Endodermal cell (in vitro differentiated cells): ENCODE measurements at regions not wholly inside any gene's neighbourhood (a gene's known extent, or its start where the extent isn't known, plus 50 kb on each side); places are given as distances from the start of the nearest gene placed in this dataset.

Experiments used
- DNase-seq: peaks from one replicate; pipeline ENCODE4 v3.0.0-alpha.2; 2017
- H3K27ac ChIP-seq: 2 replicates; pipeline ENCODE4 v1.5.1; 2013; ENCODE audit warnings: mild to moderate bottlenecking, low read depth, low read length, moderate library complexity
- H3K27me3 ChIP-seq: 2 replicates; pipeline ENCODE4 v1.6.1; 2013; ENCODE audit warnings: mild to moderate bottlenecking, low read length, moderate library complexity; ENCODE audit not compliant: insufficient read depth, control insufficient read depth, poor library complexity, severe bottlenecking
- H3K36me3 ChIP-seq: 2 replicates; pipeline ENCODE4 v1.7.0; 2013; ENCODE audit warnings: mild to moderate bottlenecking, low read length, moderate library complexity; ENCODE audit not compliant: control insufficient read depth, insufficient read depth
- H3K4me1 ChIP-seq: one replicate; pipeline ENCODE4 v1.7.0; 2013; ENCODE audit warnings: low read length; ENCODE audit not compliant: control insufficient read depth, insufficient read depth
- H3K4me3 ChIP-seq: 2 replicates; pipeline ENCODE4 v1.5.1; 2013; ENCODE audit warnings: mild to moderate bottlenecking, low read length, moderate library complexity
- H3K9ac ChIP-seq: 2 replicates; pipeline ENCODE4 v1.6.1; 2013; ENCODE audit warnings: mild to moderate bottlenecking, low read length, moderate library complexity; ENCODE audit not compliant: poor library complexity, severe bottlenecking; ENCODE audit errors: extremely low read depth
- H3K9me3 ChIP-seq: 2 replicates; pipeline ENCODE4 v1.6.1; 2013; ENCODE audit warnings: mild to moderate bottlenecking, low read length, moderate library complexity; ENCODE audit not compliant: control insufficient read depth
- H3K27ac Mint-ChIP-seq: 2 replicates; pipeline ENCODE4 v1.8.0; 2020; ENCODE audit warnings: mixed read lengths
- H3K27me3 Mint-ChIP-seq: 2 replicates; pipeline ENCODE4 v1.8.0; 2021; ENCODE audit warnings: mild to moderate bottlenecking, mixed read lengths; ENCODE audit not compliant: insufficient read depth
- H3K36me3 Mint-ChIP-seq: 2 replicates; pipeline ENCODE4 v1.8.0; 2020; ENCODE audit warnings: low read depth, mixed read lengths
- H3K4me1 Mint-ChIP-seq: 2 replicates; pipeline ENCODE4 v1.8.0; 2020; ENCODE audit warnings: mixed read lengths
- H3K4me3 Mint-ChIP-seq: 2 replicates; pipeline ENCODE4 v1.8.0; 2020; ENCODE audit warnings: mild to moderate bottlenecking, moderate library complexity, mixed read lengths
- H3K9me3 Mint-ChIP-seq: 2 replicates; pipeline ENCODE4 v1.8.0; 2020; ENCODE audit warnings: mild to moderate bottlenecking, mixed read lengths
- WGBS, 2 experiments: methylation state at CpG; one replicate each; pipeline versions ENCODE4 v1.1.5 to v1.1.7; 2013; ENCODE audit warnings: missing lambda C conversion rate in 2 of 2, mixed read lengths in 1 of 2; ENCODE audit not compliant: insufficient coverage in 1 of 2, insufficient read length in 1 of 2; 5-methylcytosine and 5-hydroxymethylcytosine counted together
- TF ChIP-seq, protein P1 (sequence below): fragments of 200-600 bp; sonication (generic); conservative IDR thresholded peaks from 2 replicates; pipeline ENCODE4 v1.5.0; 2021; ENCODE audit warnings: antibody characterized with exemption, mild to moderate bottlenecking

DNA sequence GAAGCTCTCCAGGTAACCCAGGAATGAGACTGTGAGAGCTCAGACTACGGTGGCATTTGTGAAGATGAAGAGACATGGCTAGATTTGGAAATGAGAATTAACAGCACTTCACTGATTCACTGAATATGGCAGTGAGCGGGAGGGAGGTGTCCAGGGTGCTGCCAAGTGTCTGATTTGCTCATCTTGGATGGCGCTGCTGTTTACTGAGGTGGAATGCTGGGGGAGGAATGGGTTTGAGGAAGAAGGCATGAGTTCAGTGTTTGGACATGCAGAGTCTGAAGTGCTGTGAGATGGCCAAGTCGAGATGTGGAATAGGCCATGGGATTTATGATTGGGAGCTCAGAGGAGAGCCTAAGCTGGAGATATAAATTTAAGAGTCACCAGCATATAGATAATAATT, 437.1 kb upstream of the NPVF start:
- no peak overlapping the region for H3K27ac Mint-ChIP-seq
- Histone ChIP-seq H3K9ac (no peak overlapping the region), H3K4me1 (no peaks in the 10 kb centered on the region), H3K27me3 (no peaks in the 10 kb centered on the region), H3K27ac (no peak overlapping the region), H3K9me3 (no peaks in the 10 kb centered on the region), H3K36me3 (no peaks in the 10 kb centered on the region), H3K4me3 (no peak overlapping the region)
- no peak overlapping the region for H3K4me3 Mint-ChIP-seq
- H3K27me3 Mint-ChIP-seq = no peaks in the 10 kb centered on the region
- H3K36me3 Mint-ChIP-seq = no peaks in the 10 kb centered on the region
- 92 to 100% methylated on average over 3 to 4 of the region's 4 CpGs for WGBS, 2 experiments
- TF ChIP-seq, protein P1, sequence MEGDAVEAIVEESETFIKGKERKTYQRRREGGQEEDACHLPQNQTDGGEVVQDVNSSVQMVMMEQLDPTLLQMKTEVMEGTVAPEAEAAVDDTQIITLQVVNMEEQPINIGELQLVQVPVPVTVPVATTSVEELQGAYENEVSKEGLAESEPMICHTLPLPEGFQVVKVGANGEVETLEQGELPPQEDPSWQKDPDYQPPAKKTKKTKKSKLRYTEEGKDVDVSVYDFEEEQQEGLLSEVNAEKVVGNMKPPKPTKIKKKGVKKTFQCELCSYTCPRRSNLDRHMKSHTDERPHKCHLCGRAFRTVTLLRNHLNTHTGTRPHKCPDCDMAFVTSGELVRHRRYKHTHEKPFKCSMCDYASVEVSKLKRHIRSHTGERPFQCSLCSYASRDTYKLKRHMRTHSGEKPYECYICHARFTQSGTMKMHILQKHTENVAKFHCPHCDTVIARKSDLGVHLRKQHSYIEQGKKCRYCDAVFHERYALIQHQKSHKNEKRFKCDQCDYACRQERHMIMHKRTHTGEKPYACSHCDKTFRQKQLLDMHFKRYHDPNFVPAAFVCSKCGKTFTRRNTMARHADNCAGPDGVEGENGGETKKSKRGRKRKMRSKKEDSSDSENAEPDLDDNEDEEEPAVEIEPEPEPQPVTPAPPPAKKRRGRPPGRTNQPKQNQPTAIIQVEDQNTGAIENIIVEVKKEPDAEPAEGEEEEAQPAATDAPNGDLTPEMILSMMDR = no peak
- no peak for DNase-seq
- no peaks in the 10 kb centered on the region for H3K9me3 Mint-ChIP-seq
- H3K4me1 Mint-ChIP-seq = no peaks in the 10 kb centered on the region

DNA sequence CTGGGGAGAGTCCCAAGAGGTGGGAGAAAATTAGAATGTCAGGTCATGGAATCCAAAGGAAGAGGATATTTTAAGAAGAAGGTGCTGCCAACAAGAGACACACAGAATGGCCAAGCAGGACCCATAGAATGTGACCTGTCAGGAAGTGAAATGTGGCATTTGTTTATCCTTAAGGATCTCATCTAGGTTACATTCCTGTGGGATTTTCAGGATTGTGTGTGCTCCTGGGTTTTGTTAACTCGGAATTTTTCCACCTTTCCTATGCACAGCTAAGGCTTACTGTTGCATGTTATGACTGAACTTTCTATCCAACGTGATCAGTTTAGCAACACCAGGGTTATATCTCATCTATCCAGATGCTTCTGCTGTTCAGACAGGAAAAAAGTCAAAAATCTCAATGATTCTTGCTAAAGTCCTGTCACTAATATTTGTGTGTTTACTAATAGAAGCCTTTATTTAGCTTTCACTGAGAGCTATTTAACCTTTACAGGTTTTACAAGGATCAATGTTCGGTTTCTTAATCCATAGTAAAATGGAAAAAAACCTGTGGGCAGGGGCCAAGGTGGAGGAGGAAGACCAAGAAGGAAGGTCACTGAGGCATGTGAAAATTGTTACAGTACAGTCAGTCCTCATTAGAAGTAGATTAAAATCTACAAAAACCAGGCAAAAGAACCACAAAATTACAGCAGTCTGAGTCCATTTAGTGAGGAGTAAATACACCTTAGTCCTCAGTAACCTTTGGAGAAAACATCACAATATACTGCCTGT, 437.8 kb upstream of the NPVF start:
- TF ChIP-seq, protein P1 = no peak
- 86 to 100% methylated on average over 3 of the region's 3 CpGs for WGBS, 2 experiments
- Histone ChIP-seq H3K9me3 (no peaks in the 10 kb centered on the region), H3K36me3 (no peaks in the 10 kb centered on the region), H3K4me1 (no peaks in the 10 kb centered on the region), H3K27ac (no peak overlapping the region), H3K27me3 (no peaks in the 10 kb centered on the region), H3K9ac (no peak overlapping the region), H3K4me3 (no peak overlapping the region)
- Mint-ChIP-seq H3K36me3 (no peaks in the 10 kb centered on the region), H3K4me3 (no peak overlapping the region), H3K27ac (no peak overlapping the region), H3K9me3 (no peaks in the 10 kb centered on the region), H3K4me1 (no peaks in the 10 kb centered on the region), H3K27me3 (no peaks in the 10 kb centered on the region)
- DNase-seq = no peak

DNA sequence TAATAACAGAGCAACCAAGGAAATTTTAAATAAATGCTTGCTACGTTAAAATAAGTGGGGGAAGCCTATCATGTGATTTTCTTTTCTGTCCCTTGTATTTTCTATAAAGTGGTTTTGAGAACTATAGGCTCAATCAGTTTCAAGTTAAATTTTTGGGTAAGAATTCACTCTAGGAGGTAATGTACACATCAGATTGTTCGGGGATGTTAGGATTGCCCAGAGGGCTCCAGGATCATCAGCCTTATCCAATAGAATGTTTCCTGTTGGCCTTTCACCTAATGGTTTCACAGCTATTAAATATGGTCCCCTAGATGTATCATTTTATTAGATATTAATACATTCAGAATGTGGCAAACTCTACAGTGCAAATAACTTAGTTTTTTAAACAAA, 438.4 kb upstream of the NPVF start:
- TF ChIP-seq, protein P1 = no peak
- Histone ChIP-seq H3K9ac (no peak overlapping the region), H3K4me3 (no peak overlapping the region), H3K27me3 (no peaks in the 10 kb centered on the region), H3K27ac (no peak overlapping the region), H3K4me1 (no peaks in the 10 kb centered on the region), H3K9me3 (no peaks in the 10 kb centered on the region), H3K36me3 (no peaks in the 10 kb centered on the region)
- Mint-ChIP-seq H3K36me3 (no peaks in the 10 kb centered on the region), H3K4me1 (no peaks in the 10 kb centered on the region), H3K27me3 (no peaks in the 10 kb centered on the region), H3K4me3 (no peak overlapping the region), H3K27ac (no peak overlapping the region), H3K9me3 (no peaks in the 10 kb centered on the region)
- 83 to 97% methylated on average over 2 of the region's 2 CpGs for WGBS, 2 experiments
- DNase-seq = no peak
